ENCODE measurements at regions not wholly inside any gene's neighbourhood (a gene's known extent, or its start where the extent isn't known, plus 50 kb on each side); places are given as distances from the start of the nearest gene placed in this dataset.

DNA sequence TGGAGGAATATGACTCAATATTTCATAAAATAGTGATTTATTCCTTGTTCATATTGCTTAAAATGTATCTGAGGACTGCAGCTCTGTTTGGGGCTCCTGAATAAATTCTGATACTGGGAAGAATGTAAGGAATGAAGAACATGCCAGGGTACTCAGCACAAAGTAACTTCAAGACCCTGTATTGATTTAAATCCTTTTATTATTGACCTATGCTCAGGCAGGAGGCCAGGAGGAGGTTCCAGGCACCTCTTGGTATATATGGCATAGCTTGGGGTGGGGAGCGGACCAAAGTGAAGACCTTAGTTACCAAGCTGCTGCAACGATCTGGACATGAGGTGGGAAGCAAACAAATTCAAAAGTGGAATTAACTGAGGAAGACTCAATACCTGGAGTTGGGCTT is 142.8 kb upstream of the PEX5L start:
- no peaks in the 10 kb centered on the region for H3K4me1 ChIP-seq (ENCODE audit: control insufficient read depth, insufficient read depth, low read length)
- Mint-ChIP-seq H3K27me3 (ENCODE audit: low read depth in 2 of 2) (no peaks in the 10 kb centered on the region), H3K4me3 (no peak overlapping the region), H3K4me1 (no peaks in the 10 kb centered on the region), H3K36me3 (no peaks in the 10 kb centered on the region), H3K27ac (no peak overlapping the region), H3K9me3 (peaks cover 4 to 17% of the 10 kb centered on the region in 2 donors)
- intact Hi-C loops (cut with micrococcal nuclease) = no loop called here
- H3K27ac ChIP-seq (ENCODE audit: low read length) = no peak overlapping the region
- ATAC-seq (no peak), DNase-seq (no peak)
- no peaks in the 10 kb centered on the region for H3K27me3 ChIP-seq (ENCODE audit: control insufficient read depth, insufficient read depth, low read length)
- no peak overlapping the region for H3K4me3 ChIP-seq (ENCODE audit: low read length)
- TF ChIP-seq, protein P1, sequence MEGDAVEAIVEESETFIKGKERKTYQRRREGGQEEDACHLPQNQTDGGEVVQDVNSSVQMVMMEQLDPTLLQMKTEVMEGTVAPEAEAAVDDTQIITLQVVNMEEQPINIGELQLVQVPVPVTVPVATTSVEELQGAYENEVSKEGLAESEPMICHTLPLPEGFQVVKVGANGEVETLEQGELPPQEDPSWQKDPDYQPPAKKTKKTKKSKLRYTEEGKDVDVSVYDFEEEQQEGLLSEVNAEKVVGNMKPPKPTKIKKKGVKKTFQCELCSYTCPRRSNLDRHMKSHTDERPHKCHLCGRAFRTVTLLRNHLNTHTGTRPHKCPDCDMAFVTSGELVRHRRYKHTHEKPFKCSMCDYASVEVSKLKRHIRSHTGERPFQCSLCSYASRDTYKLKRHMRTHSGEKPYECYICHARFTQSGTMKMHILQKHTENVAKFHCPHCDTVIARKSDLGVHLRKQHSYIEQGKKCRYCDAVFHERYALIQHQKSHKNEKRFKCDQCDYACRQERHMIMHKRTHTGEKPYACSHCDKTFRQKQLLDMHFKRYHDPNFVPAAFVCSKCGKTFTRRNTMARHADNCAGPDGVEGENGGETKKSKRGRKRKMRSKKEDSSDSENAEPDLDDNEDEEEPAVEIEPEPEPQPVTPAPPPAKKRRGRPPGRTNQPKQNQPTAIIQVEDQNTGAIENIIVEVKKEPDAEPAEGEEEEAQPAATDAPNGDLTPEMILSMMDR (IDR thresholded peaks at IDR 0.05) = no peak
- no peaks in the 10 kb centered on the region for H3K9me3 ChIP-seq (ENCODE audit: control insufficient read depth, insufficient read depth, low read length)
- no peaks in the 10 kb centered on the region for H3K36me3 ChIP-seq (ENCODE audit: control insufficient read depth, insufficient read depth, low read length)
- WGBS (ENCODE audit: insufficient coverage) = 80% methylated on average over 2 of the region's 2 CpGs

DNA sequence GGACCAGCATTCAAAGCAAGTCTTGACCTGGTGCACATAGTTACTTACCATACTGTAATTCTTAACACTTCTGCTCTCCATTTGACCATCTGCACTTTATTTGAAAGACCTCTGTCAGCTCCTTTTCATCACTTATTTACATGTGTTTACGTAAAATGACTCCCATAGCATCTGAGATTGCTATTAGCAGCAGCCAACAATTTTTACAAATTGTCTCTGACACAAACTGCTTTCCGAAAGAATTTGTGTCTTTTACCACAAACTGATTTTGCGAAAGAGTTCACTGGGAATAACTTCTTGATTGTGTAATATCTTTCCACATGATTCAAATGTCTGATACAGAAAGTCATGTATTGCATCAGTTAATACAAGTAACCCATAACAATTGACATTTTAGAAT is 144.1 kb upstream of the PEX5L start:
- H3K27me3 Mint-ChIP-seq (ENCODE audit: low read depth in 2 of 2) = no peaks in the 10 kb centered on the region

GRCh38 chr3:180181387-180181786 is 144.7 kb upstream of the PEX5L start:
- Histone ChIP-seq H3K36me3 (ENCODE audit: control insufficient read depth, insufficient read depth, low read length) (no peaks in the 10 kb centered on the region), H3K4me1 (ENCODE audit: control insufficient read depth, insufficient read depth, low read length) (no peaks in the 10 kb centered on the region), H3K27me3 (ENCODE audit: control insufficient read depth, insufficient read depth, low read length) (no peaks in the 10 kb centered on the region), H3K9me3 (ENCODE audit: control insufficient read depth, insufficient read depth, low read length) (no peaks in the 10 kb centered on the region), H3K27ac (ENCODE audit: low read length) (no peak overlapping the region), H3K4me3 (ENCODE audit: low read length) (no peak overlapping the region)
- Mint-ChIP-seq H3K36me3 (no peaks in the 10 kb centered on the region), H3K27me3 (ENCODE audit: low read depth in 2 of 2) (no peaks in the 10 kb centered on the region), H3K4me1 (no peaks in the 10 kb centered on the region), H3K4me3 (no peak overlapping the region), H3K27ac (no peak overlapping the region), H3K9me3 (peaks cover 4 to 13% of the 10 kb centered on the region in 2 donors)
- DNase-seq (no peak), ATAC-seq (no peak)
- TF ChIP-seq, protein P1 (IDR thresholded peaks at IDR 0.05) = no peak
- intact Hi-C loops (cut with micrococcal nuclease) = no loop called here

More for the DNA sequence above, 144.1 kb upstream of the PEX5L start:
- Histone ChIP-seq H3K4me1 (ENCODE audit: control insufficient read depth, insufficient read depth, low read length) (no peaks in the 10 kb centered on the region), H3K4me3 (ENCODE audit: low read length) (no peak overlapping the region), H3K36me3 (ENCODE audit: control insufficient read depth, insufficient read depth, low read length) (no peaks in the 10 kb centered on the region), H3K27me3 (ENCODE audit: control insufficient read depth, insufficient read depth, low read length) (no peaks in the 10 kb centered on the region), H3K27ac (ENCODE audit: low read length) (no peak overlapping the region), H3K9me3 (ENCODE audit: control insufficient read depth, insufficient read depth, low read length) (no peaks in the 10 kb centered on the region)
- 90% methylated on average over 2 of the region's 3 CpGs for WGBS (ENCODE audit: insufficient coverage)
- no peak for DNase-seq
- intact Hi-C loops (cut with micrococcal nuclease) = no loop called here
- H3K27ac Mint-ChIP-seq = no peak overlapping the region
- no peak overlapping the region for H3K4me3 Mint-ChIP-seq
- TF ChIP-seq, protein P1 (IDR thresholded peaks at IDR 0.05) = no peak
- H3K9me3 Mint-ChIP-seq = peaks cover 4 to 17% of the 10 kb centered on the region in 2 donors
- ATAC-seq = no peak
- no peaks in the 10 kb centered on the region for H3K36me3 Mint-ChIP-seq
- no peaks in the 10 kb centered on the region for H3K4me1 Mint-ChIP-seq

DNA sequence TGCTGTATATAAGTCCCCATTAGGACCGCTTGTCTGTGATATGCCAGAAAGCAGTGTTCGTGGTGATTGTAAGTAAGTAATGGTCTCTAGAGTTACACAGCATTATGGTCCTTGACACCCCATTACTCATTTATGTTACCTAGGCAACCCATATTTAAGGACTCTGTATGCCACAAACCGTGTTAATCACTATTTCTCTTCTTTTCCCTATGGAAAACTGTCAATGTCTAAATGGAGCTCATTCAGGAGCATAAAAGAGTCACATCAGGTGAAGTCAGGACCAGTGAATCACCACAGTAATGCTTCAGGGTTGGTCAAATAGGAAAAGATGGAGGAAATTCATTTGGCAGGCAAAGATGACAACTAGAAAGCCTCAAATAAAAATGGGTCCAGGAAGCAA is 146.6 kb upstream of the PEX5L start:
- H3K27me3 ChIP-seq (ENCODE audit: control insufficient read depth, insufficient read depth, low read length) = no peaks in the 10 kb centered on the region
- no peaks in the 10 kb centered on the region for H3K36me3 Mint-ChIP-seq
- no peaks in the 10 kb centered on the region for H3K4me1 ChIP-seq (ENCODE audit: control insufficient read depth, insufficient read depth, low read length)
- no peaks in the 10 kb centered on the region for H3K27me3 Mint-ChIP-seq (ENCODE audit: low read depth in 2 of 2)
- TF ChIP-seq, protein P1 (IDR thresholded peaks at IDR 0.05) = no peak
- no peak overlapping the region for H3K4me3 Mint-ChIP-seq
- DNase-seq = no peak
- intact Hi-C loops (cut with micrococcal nuclease) = no loop called here
- H3K27ac Mint-ChIP-seq = no peak overlapping the region
- H3K27ac ChIP-seq (ENCODE audit: low read length) = no peak overlapping the region
- no peak for ATAC-seq
- 78% methylated on average over 3 of the region's 3 CpGs for WGBS (ENCODE audit: insufficient coverage)
- H3K9me3 ChIP-seq (ENCODE audit: control insufficient read depth, insufficient read depth, low read length) = no peaks in the 10 kb centered on the region
- H3K4me1 Mint-ChIP-seq = no peaks in the 10 kb centered on the region
- no peaks in the 10 kb centered on the region for H3K36me3 ChIP-seq (ENCODE audit: control insufficient read depth, insufficient read depth, low read length)
- no peak overlapping the region for H3K4me3 ChIP-seq (ENCODE audit: low read length)
- peaks cover 4 to 13% of the 10 kb centered on the region in 2 donors for H3K9me3 Mint-ChIP-seq
